ENCODE measurements at regions not wholly inside any gene's neighbourhood (a gene's known extent, or its start where the extent isn't known, plus 50 kb on each side); places are given as distances from the start of the nearest gene placed in this dataset.

- ChIA-PET CTCF (ENCODE audit: unreplicated experiment) (no interaction called here), POLR2A (interaction anchor here (0.7 kb wide), 1 partner anchor 442 kb away, joined by 3 read pairs; no protein-coding TSS in a partner anchor)
- no peaks in the 10 kb centered on the region for H3K4me1 ChIP-seq (ENCODE audit: insufficient read depth, low read length, poor library complexity, severe bottlenecking)
- intact Hi-C loops (cut with micrococcal nuclease; ENCODE audit: unreplicated experiment), result no loop called here
- no TSS peak for BruUV-seq (replicated peaks)
- no peaks in the 10 kb centered on the region for H4K20me1 ChIP-seq (ENCODE audit: insufficient read depth, low read length)
- no peaks in the 10 kb centered on the region for H3K9me2 ChIP-seq (ENCODE audit: insufficient read depth, low read length)
- no peak for TF ChIP-seq CTCF (conservative IDR thresholded peaks at IDR 0.05; ENCODE audit: low read length)
- no peak for TF ChIP-seq EZH2phosphoT487 (IDR thresholded peaks at IDR 0.05; ENCODE audit: borderline replicate concordance, low read depth, low read length)
- H2AFZ ChIP-seq (ENCODE audit: low read length), result no peak overlapping the region
- H3K79me2 ChIP-seq (ENCODE audit: insufficient read depth, low read depth, low read length), result no peaks in the 10 kb centered on the region
- no peak for DNase-seq (ENCODE audit: low spot score)
- H3K4me3 ChIP-seq (ENCODE audit: low read depth, low read length, poor library complexity, severe bottlenecking), result no peak overlapping the region
- no peak overlapping the region for H3K27ac ChIP-seq (ENCODE audit: low read depth, low read length, poor library complexity, severe bottlenecking)
- H3K9me3 ChIP-seq (ENCODE audit: low read length), result no peaks in the 10 kb centered on the region
- no peak overlapping the region for H3K4me2 ChIP-seq (ENCODE audit: low read length)
- H3K36me3 ChIP-seq (ENCODE audit: insufficient read depth, low read length), result no peaks in the 10 kb centered on the region
Observed at GRCh38 chr2:34731292-34731691, 1132.2 kb upstream of the FAM98A start.

GRCh38 chr2:34729845-34730244 is 1130.7 kb upstream of the FAM98A start:
- CTCF ChIA-PET (ENCODE audit: unreplicated experiment), result no interaction called here

GRCh38 chr2:34724107-34724506 is 1125.0 kb upstream of the FAM98A start:
- POLR2A ChIA-PET, result no interaction called here
- no peaks in the 10 kb centered on the region for H3K4me1 ChIP-seq (ENCODE audit: insufficient read depth, low read length, poor library complexity, severe bottlenecking)
- CTCF ChIA-PET (ENCODE audit: unreplicated experiment), result no interaction called here
- H3K4me2 ChIP-seq (ENCODE audit: low read length), result no peak overlapping the region
- TF ChIP-seq CTCF (conservative IDR thresholded peaks at IDR 0.05; ENCODE audit: low read length) (no peak), EZH2phosphoT487 (IDR thresholded peaks at IDR 0.05; ENCODE audit: borderline replicate concordance, low read depth, low read length) (no peak)
- no peak for DNase-seq (ENCODE audit: low spot score)
- no peak overlapping the region for H3K27ac ChIP-seq (ENCODE audit: low read depth, low read length, poor library complexity, severe bottlenecking)
- H4K20me1 ChIP-seq (ENCODE audit: insufficient read depth, low read length), result no peaks in the 10 kb centered on the region
- intact Hi-C loops (cut with micrococcal nuclease; ENCODE audit: unreplicated experiment), result no loop called here
- H3K9me2 ChIP-seq (ENCODE audit: insufficient read depth, low read length), result no peaks in the 10 kb centered on the region
- BruUV-seq (replicated peaks), result no TSS peak
- H3K36me3 ChIP-seq (ENCODE audit: insufficient read depth, low read length), result no peaks in the 10 kb centered on the region
- H3K79me2 ChIP-seq (ENCODE audit: insufficient read depth, low read depth, low read length), result no peaks in the 10 kb centered on the region
- H3K9me3 ChIP-seq (ENCODE audit: low read length), result no peaks in the 10 kb centered on the region
- no peak overlapping the region for H3K4me3 ChIP-seq (ENCODE audit: low read depth, low read length, poor library complexity, severe bottlenecking)
- no peak overlapping the region for H2AFZ ChIP-seq (ENCODE audit: low read length)

More at GRCh38 chr2:34729845-34730244, 1130.7 kb upstream of the FAM98A start:
- H3K79me2 ChIP-seq (ENCODE audit: insufficient read depth, low read depth, low read length), result no peaks in the 10 kb centered on the region
- no peaks in the 10 kb centered on the region for H3K4me1 ChIP-seq (ENCODE audit: insufficient read depth, low read length, poor library complexity, severe bottlenecking)
- POLR2A ChIA-PET, result no interaction called here
- no peaks in the 10 kb centered on the region for H3K36me3 ChIP-seq (ENCODE audit: insufficient read depth, low read length)
- H3K4me2 ChIP-seq (ENCODE audit: low read length), result no peak overlapping the region
- TF ChIP-seq EZH2phosphoT487 (IDR thresholded peaks at IDR 0.05; ENCODE audit: borderline replicate concordance, low read depth, low read length), result no peak
- no peaks in the 10 kb centered on the region for H3K9me3 ChIP-seq (ENCODE audit: low read length)
- H4K20me1 ChIP-seq (ENCODE audit: insufficient read depth, low read length), result no peaks in the 10 kb centered on the region
- H3K4me3 ChIP-seq (ENCODE audit: low read depth, low read length, poor library complexity, severe bottlenecking), result no peak overlapping the region
- H3K27ac ChIP-seq (ENCODE audit: low read depth, low read length, poor library complexity, severe bottlenecking), result no peak overlapping the region
- H2AFZ ChIP-seq (ENCODE audit: low read length), result no peak overlapping the region
- intact Hi-C loops (cut with micrococcal nuclease; ENCODE audit: unreplicated experiment), result no loop called here
- H3K9me2 ChIP-seq (ENCODE audit: insufficient read depth, low read length), result no peaks in the 10 kb centered on the region
- no TSS peak for BruUV-seq (replicated peaks)
- no peak for DNase-seq (ENCODE audit: low spot score)

All from OCI-LY7 (cell line).